Fibroblast of lung (primary cell): ENCODE measurements at regions not wholly inside any gene's neighbourhood (a gene's known extent, or its start where the extent isn't known, plus 50 kb on each side); places are given as distances from the start of the nearest gene placed in this dataset.

Experiments used
- DNase-seq, 2 donors: peaks; one replicate each; pipeline versions ENCODE4 v3.0.0 to v3.0.0-alpha.2; 2010; ENCODE audit warnings: low read depth in 2 of 2
- H2AFZ ChIP-seq: 2 replicates; pipeline ENCODE4 v1.5.1; 2012; ENCODE audit warnings: low read length, control low read depth, inconsistent platforms
- H3K27ac ChIP-seq: 2 replicates; pipeline ENCODE4 v1.5.1; 2011; ENCODE audit warnings: low read length, control low read depth; ENCODE audit not compliant: insufficient read depth
- H3K27me3 ChIP-seq: 2 replicates; pipeline ENCODE4 v1.5.1; 2011; ENCODE audit warnings: mild to moderate bottlenecking, low read length; ENCODE audit not compliant: control insufficient read depth, insufficient read depth
- H3K36me3 ChIP-seq: 2 replicates; pipeline ENCODE4 v1.5.1; 2011; ENCODE audit warnings: low read length; ENCODE audit not compliant: control insufficient read depth, insufficient read depth
- H3K4me1 ChIP-seq: 2 replicates; pipeline ENCODE4 v1.5.1; 2011; ENCODE audit warnings: low read length; ENCODE audit not compliant: control insufficient read depth, insufficient read depth; ENCODE audit errors: extremely low read depth
- H3K4me2 ChIP-seq: 2 replicates; pipeline ENCODE4 v1.5.1; 2011; ENCODE audit warnings: low read length, control low read depth; ENCODE audit not compliant: insufficient read depth; ENCODE audit errors: extremely low read depth
- H3K4me3 ChIP-seq, 4 experiments: fragments of 200-600 bp in 1 of 4; sonication (generic) in 1 of 4; replicated peaks in 1 of 4; 2 replicates each; pipeline ENCODE4 v1.5.1; 2011 to 2016; ENCODE audit warnings: low read length in 4 of 4, low read depth in 3 of 4, mild to moderate bottlenecking in 3 of 4, control low read depth in 2 of 4, inconsistent platforms in 1 of 4, mixed read lengths in 1 of 4; ENCODE audit not compliant: insufficient read depth in 1 of 4; ENCODE audit errors: control extremely low read depth in 1 of 4
- H3K79me2 ChIP-seq: 2 replicates; pipeline ENCODE4 v1.5.1; 2012; ENCODE audit warnings: mild to moderate bottlenecking, low read length, inconsistent platforms; ENCODE audit not compliant: control insufficient read depth, insufficient read depth
- H3K9ac ChIP-seq: 2 replicates; pipeline ENCODE4 v1.5.1; 2011; ENCODE audit warnings: mild to moderate bottlenecking, low read length, control low read depth; ENCODE audit not compliant: insufficient read depth
- H3K9me3 ChIP-seq: 2 replicates; pipeline ENCODE4 v1.5.1; 2012; ENCODE audit warnings: low read depth, low read length; ENCODE audit not compliant: control insufficient read depth, insufficient read depth
- H4K20me1 ChIP-seq: 2 replicates; pipeline ENCODE4 v1.5.1; 2011; ENCODE audit warnings: low read length; ENCODE audit not compliant: control insufficient read depth, insufficient read depth; ENCODE audit errors: extremely low read depth
- EZH2 ChIP-seq: IDR thresholded peaks from 2 replicates; pipeline ENCODE4 v1.5.1; 2012; ENCODE audit warnings: low read length, control low read depth, mild to moderate bottlenecking; ENCODE audit errors: missing control alignments
- TF ChIP-seq, protein P1 (sequence below), 2 donors: IDR thresholded peaks in 1 of 2; conservative IDR thresholded peaks in 1 of 2; 1 replicate in 1 of 2; 2 replicates in 1 of 2; pipeline ENCODE4 v1.5.1; 2011 to 2012; ENCODE audit warnings: low read length in 2 of 2, control low read depth in 1 of 2, inconsistent platforms in 1 of 2, low read depth in 1 of 2, mild to moderate bottlenecking in 1 of 2

DNA sequence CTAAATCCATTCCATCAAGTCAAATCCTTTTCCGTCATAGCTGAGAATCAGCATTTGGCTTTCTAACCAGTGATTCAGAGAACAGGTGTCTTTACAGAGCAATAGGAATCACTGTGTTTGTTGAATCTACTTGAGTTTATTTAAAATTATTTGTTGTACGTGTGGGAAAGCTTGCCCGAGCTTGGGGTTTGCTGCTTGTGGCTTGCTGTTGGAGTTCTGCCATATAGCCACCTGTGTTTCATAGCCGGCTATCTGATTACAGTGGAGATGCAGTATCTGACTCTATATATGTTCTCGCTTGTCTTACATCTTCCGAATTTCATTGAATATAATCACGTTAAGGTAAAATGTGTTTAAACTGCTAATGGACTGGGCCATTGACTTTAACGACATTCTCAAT is 274.3 kb upstream of the MKI67 start:
- Histone ChIP-seq H2AFZ (no peak overlapping the region), H4K20me1 (no peaks in the 10 kb centered on the region), H3K4me3 (no peak overlapping the region), H3K27ac (no peak overlapping the region), H3K36me3 (no peaks in the 10 kb centered on the region), H3K4me1 (no peaks in the 10 kb centered on the region), H3K27me3 (no peaks in the 10 kb centered on the region), H3K4me2 (no peak overlapping the region), H3K9ac (no peak overlapping the region), H3K9me3 (no peaks in the 10 kb centered on the region), H3K79me2 (no peaks in the 10 kb centered on the region)
- DNase-seq = no peak
- no peak for TF ChIP-seq EZH2
- TF ChIP-seq, protein P1, sequence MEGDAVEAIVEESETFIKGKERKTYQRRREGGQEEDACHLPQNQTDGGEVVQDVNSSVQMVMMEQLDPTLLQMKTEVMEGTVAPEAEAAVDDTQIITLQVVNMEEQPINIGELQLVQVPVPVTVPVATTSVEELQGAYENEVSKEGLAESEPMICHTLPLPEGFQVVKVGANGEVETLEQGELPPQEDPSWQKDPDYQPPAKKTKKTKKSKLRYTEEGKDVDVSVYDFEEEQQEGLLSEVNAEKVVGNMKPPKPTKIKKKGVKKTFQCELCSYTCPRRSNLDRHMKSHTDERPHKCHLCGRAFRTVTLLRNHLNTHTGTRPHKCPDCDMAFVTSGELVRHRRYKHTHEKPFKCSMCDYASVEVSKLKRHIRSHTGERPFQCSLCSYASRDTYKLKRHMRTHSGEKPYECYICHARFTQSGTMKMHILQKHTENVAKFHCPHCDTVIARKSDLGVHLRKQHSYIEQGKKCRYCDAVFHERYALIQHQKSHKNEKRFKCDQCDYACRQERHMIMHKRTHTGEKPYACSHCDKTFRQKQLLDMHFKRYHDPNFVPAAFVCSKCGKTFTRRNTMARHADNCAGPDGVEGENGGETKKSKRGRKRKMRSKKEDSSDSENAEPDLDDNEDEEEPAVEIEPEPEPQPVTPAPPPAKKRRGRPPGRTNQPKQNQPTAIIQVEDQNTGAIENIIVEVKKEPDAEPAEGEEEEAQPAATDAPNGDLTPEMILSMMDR (conservative IDR thresholded peaks at IDR 0.05 in 1 of 2, IDR thresholded peaks at IDR 0.05 in 1 of 2; ENCODE audit: low read depth in 1 of 2, low read length in 2 of 2) = no peak

DNA sequence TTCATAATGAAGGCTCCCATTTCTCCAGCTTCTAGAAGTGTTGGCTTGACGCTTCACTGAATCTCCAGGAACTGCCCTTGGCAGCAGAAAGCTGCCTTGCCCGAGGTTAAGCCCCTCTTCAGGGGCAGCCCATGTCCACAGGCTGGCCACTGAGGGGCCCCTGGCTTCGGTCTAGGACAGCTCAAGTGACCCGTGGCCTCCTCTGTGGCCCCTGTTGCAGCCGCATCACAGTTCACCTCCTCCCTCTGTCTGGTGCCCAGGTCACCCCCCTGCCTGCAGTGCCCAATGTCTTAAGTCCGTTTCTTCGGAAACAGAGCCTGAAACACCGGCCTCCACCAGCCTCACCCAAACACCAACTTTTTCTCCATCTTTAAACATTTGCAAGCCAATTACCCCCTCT is 279.2 kb upstream of the MKI67 start:
- no peaks in the 10 kb centered on the region for H3K79me2 ChIP-seq
- H3K9me3 ChIP-seq = no peaks in the 10 kb centered on the region
- H3K27me3 ChIP-seq = no peaks in the 10 kb centered on the region
- no peak overlapping the region for H3K4me2 ChIP-seq
- no peak overlapping the region for H3K9ac ChIP-seq
- H4K20me1 ChIP-seq = no peaks in the 10 kb centered on the region
- no peak for DNase-seq
- no peak for TF ChIP-seq EZH2
- TF ChIP-seq, protein P1 (conservative IDR thresholded peaks at IDR 0.05 in 1 of 2, IDR thresholded peaks at IDR 0.05 in 1 of 2; ENCODE audit: low read depth in 1 of 2, low read length in 2 of 2) = no peak
- no peak overlapping the region for H3K4me3 ChIP-seq
- no peaks in the 10 kb centered on the region for H3K36me3 ChIP-seq
- H2AFZ ChIP-seq = no peak overlapping the region
- no peaks in the 10 kb centered on the region for H3K4me1 ChIP-seq
- no peak overlapping the region for H3K27ac ChIP-seq

DNA sequence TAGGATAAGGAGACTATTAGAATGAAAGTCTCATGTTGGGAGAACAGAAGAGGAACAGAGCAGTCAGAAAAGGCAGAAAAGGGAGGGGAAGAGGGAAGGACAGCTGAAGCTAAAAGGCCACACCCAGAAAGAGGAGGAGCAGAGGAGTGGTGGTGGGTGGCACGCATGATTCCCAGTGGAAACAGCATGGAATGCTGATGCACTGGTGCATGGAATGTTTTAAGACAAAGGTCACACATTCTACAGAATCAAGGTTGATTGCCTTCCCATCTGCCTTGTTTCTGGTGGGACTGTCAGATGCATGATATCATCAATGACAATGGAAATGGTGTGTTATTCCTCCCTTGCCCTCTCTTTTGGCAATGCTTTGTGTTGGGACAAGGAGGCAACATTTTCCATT is 285.4 kb upstream of the MKI67 start:
- Histone ChIP-seq H3K9ac (no peak overlapping the region), H3K4me1 (no peaks in the 10 kb centered on the region), H3K36me3 (no peaks in the 10 kb centered on the region), H4K20me1 (no peaks in the 10 kb centered on the region), H2AFZ (no peak overlapping the region), H3K27me3 (no peaks in the 10 kb centered on the region), H3K4me3 (no peak overlapping the region), H3K79me2 (no peaks in the 10 kb centered on the region), H3K27ac (no peak overlapping the region), H3K4me2 (no peak overlapping the region), H3K9me3 (no peaks in the 10 kb centered on the region)
- TF ChIP-seq, protein P1 (conservative IDR thresholded peaks at IDR 0.05 in 1 of 2, IDR thresholded peaks at IDR 0.05 in 1 of 2; ENCODE audit: low read depth in 1 of 2, low read length in 2 of 2) = no peak
- TF ChIP-seq EZH2 = no peak
- DNase-seq = no peak
